ENCODE measurements at regions not wholly inside any gene's neighbourhood (a gene's known extent, or its start where the extent isn't known, plus 50 kb on each side); places are given as distances from the start of the nearest gene placed in this dataset.

- no peak for TF ChIP-seq CTCF (IDR thresholded peaks at IDR 0.05)
These were observed 53.6 kb upstream of the POU5F2 start for GRCh38 chr5:93794954-93795353.

GRCh38 chr5:93793159-93793781 lies 51.9 kb upstream of the POU5F2 start:
- no peak for TF ChIP-seq CTCF (IDR thresholded peaks at IDR 0.05)

- no peak for TF ChIP-seq CTCF (IDR thresholded peaks at IDR 0.05)
These were observed 50.1 kb upstream of the POU5F2 start for GRCh38 chr5:93791518-93791972.

Data from LNCAP (cell line).